ENCODE measurements at regions not wholly inside any gene's neighbourhood (a gene's known extent, or its start where the extent isn't known, plus 50 kb on each side); places are given as distances from the start of the nearest gene placed in this dataset.
"Not testable (repeated sequence)": the region's sequence is repeated elsewhere in the genome, so short reads cannot be mapped to it uniquely, and the experiment has no call there.

GRCh38 chr20:48217190-48217589 is 431.9 kb upstream of the SULF2 start:
- DNase-seq, result no peak

GRCh38 chr20:48215536-48215935 is 430.3 kb upstream of the SULF2 start:
- DNase-seq, result no peak

GRCh38 chr20:48214601-48215000 is 429.3 kb upstream of the SULF2 start:
- DNase-seq, result no peak

GRCh38 chr20:48213635-48214034 is 428.4 kb upstream of the SULF2 start:
- not testable (repeated sequence) for DNase-seq

GRCh38 chr20:48212806-48213509 is 427.7 kb upstream of the SULF2 start:
- DNase-seq, result no peak

GRCh38 chr20:48211847-48212246 is 426.6 kb upstream of the SULF2 start:
- DNase-seq, result no peak

GRCh38 chr20:48211238-48211637 is 426.0 kb upstream of the SULF2 start:
- no peak for DNase-seq

- no peak for DNase-seq
Measured at GRCh38 chr20:48210111-48211027, 425.1 kb upstream of the SULF2 start.

GRCh38 chr20:48209102-48209501 is 423.8 kb upstream of the SULF2 start:
- no peak for DNase-seq

GRCh38 chr20:48208176-48208575 is 422.9 kb upstream of the SULF2 start:
- DNase-seq, result no peak

GRCh38 chr20:48207505-48207904 is 422.2 kb upstream of the SULF2 start:
- no peak for DNase-seq

- DNase-seq, result no peak
Measured at GRCh38 chr20:48205786-48206185, 420.5 kb upstream of the SULF2 start.

- DNase-seq, result no peak
Measured at GRCh38 chr20:48205281-48205782, 420.1 kb upstream of the SULF2 start.

GRCh38 chr20:48204499-48204898 is 419.2 kb upstream of the SULF2 start:
- DNase-seq, result no peak

- no peak for DNase-seq
Measured at GRCh38 chr20:48203252-48203651, 418.0 kb upstream of the SULF2 start.

- DNase-seq, result no peak
Measured at GRCh38 chr20:48202334-48203113, 417.2 kb upstream of the SULF2 start.

- DNase-seq, result no peak
Measured at GRCh38 chr20:48201885-48202284, 416.6 kb upstream of the SULF2 start.

GRCh38 chr20:48201188-48201587 is 415.9 kb upstream of the SULF2 start:
- no peak for DNase-seq

GRCh38 chr20:48198929-48199451 is 413.7 kb upstream of the SULF2 start:
- no peak for DNase-seq

- DNase-seq, result no peak
Measured at GRCh38 chr20:48197066-48197465, 411.8 kb upstream of the SULF2 start.

- no peak for DNase-seq
Measured at GRCh38 chr20:48196486-48196885, 411.2 kb upstream of the SULF2 start.

GRCh38 chr20:48196001-48196400 is 410.7 kb upstream of the SULF2 start:
- no peak for DNase-seq
